SK-N-SH (cell line): ENCODE measurements at regions not wholly inside any gene's neighbourhood (a gene's known extent, or its start where the extent isn't known, plus 50 kb on each side); places are given as distances from the start of the nearest gene placed in this dataset.

Experiments
- CTCF ChIP-seq: fragments of 200-600 bp; sonication (generic); IDR thresholded peaks from 2 replicates; pipeline ENCODE4 v1.6.1; 2017; ENCODE audit warnings: antibody characterized with exemption, mild to moderate bottlenecking, moderate library complexity
- EP300 ChIP-seq, 2 experiments: IDR thresholded peaks; 2 replicates each; pipeline versions ENCODE4 v1.4.0 to v1.6.1; 2012; ENCODE audit warnings: borderline replicate concordance in 1 of 2, low read depth in 1 of 2, low read length in 1 of 2
- EZH2phosphoT487 ChIP-seq: fragments of 200-600 bp; sonication (generic); IDR thresholded peaks from 2 replicates; pipeline ENCODE4 v1.6.1; 2017; ENCODE audit warnings: low read depth, mixed run types, mild to moderate bottlenecking, antibody characterized with exemption, moderate library complexity, borderline replicate concordance
- FOXM1 ChIP-seq: IDR thresholded peaks from 2 replicates; pipeline ENCODE4 v1.4.0; 2012; ENCODE audit warnings: low read depth, mild to moderate bottlenecking
- JUND ChIP-seq: IDR thresholded peaks from 2 replicates; pipeline ENCODE4 v1.4.0; 2012
- MXI1 ChIP-seq: IDR thresholded peaks from 2 replicates; pipeline ENCODE4 v1.6.1; 2012; ENCODE audit warnings: mild to moderate bottlenecking, low read depth, low read length, improper control_type of control experiment
- NFIC ChIP-seq: IDR thresholded peaks from 2 replicates; pipeline ENCODE4 v1.4.0; 2012; ENCODE audit warnings: borderline replicate concordance
- RFX5 ChIP-seq: IDR thresholded peaks from 2 replicates; pipeline ENCODE4 v1.6.1; 2012; ENCODE audit warnings: mild to moderate bottlenecking, improper control_type of control experiment, low read length
- TAF1 ChIP-seq: IDR thresholded peaks from 2 replicates; pipeline ENCODE4 v1.6.1; 2012; ENCODE audit warnings: low read depth, mild to moderate bottlenecking, low read length, moderate library complexity, borderline replicate concordance
- TF ChIP-seq, protein P1 (sequence below): IDR thresholded peaks from 2 replicates; pipeline ENCODE4 v1.4.0; 2012; ENCODE audit warnings: low read depth
- TF ChIP-seq, protein P2 (sequence below): IDR thresholded peaks from 2 replicates; pipeline ENCODE4 v1.6.1; 2012; ENCODE audit warnings: mild to moderate bottlenecking, low read depth, low read length, moderate library complexity
- TF ChIP-seq, protein P3 (sequence below): IDR thresholded peaks from 2 replicates; pipeline ENCODE4 v1.4.0; 2012; ENCODE audit warnings: low read depth, borderline replicate concordance

DNA sequence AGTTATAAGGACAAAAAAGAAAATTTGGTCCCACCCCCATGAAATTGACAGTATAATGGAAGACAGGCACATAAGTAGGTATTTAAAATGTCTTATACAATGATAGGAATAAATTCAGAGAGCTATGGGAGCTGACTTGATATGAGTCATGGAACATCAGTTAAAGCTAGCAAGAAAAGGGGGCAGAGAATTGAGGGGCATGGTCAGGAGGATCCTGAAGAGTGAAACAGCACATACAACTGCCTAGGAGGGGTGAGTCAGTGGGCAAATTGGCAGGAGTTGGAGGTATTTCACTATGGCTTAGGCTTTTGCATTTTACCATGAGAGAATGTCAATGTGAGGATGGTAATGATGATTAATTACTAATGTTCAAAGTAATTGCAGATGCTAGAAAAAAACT lies 95.4 kb upstream of the BANK1 start:
- TF ChIP-seq CTCF (no peak), NFIC (peak; percentile 70), RFX5 (no peak), EZH2phosphoT487 (no peak), FOXM1 (no peak), MXI1 (no peak), TAF1 (no peak), JUND (peak; percentile 74), EP300 (IDR thresholded peaks at IDR 0.05; ENCODE audit: borderline replicate concordance in 1 of 2, low read depth in 1 of 2, low read length in 1 of 2) (peak in 1 of 2 experiments; percentile 61; a peak in 1 of 4 replicates)
- TF ChIP-seq, protein P1, sequence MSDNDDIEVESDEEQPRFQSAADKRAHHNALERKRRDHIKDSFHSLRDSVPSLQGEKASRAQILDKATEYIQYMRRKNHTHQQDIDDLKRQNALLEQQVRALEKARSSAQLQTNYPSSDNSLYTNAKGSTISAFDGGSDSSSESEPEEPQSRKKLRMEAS: no peak
- TF ChIP-seq, protein P2, sequence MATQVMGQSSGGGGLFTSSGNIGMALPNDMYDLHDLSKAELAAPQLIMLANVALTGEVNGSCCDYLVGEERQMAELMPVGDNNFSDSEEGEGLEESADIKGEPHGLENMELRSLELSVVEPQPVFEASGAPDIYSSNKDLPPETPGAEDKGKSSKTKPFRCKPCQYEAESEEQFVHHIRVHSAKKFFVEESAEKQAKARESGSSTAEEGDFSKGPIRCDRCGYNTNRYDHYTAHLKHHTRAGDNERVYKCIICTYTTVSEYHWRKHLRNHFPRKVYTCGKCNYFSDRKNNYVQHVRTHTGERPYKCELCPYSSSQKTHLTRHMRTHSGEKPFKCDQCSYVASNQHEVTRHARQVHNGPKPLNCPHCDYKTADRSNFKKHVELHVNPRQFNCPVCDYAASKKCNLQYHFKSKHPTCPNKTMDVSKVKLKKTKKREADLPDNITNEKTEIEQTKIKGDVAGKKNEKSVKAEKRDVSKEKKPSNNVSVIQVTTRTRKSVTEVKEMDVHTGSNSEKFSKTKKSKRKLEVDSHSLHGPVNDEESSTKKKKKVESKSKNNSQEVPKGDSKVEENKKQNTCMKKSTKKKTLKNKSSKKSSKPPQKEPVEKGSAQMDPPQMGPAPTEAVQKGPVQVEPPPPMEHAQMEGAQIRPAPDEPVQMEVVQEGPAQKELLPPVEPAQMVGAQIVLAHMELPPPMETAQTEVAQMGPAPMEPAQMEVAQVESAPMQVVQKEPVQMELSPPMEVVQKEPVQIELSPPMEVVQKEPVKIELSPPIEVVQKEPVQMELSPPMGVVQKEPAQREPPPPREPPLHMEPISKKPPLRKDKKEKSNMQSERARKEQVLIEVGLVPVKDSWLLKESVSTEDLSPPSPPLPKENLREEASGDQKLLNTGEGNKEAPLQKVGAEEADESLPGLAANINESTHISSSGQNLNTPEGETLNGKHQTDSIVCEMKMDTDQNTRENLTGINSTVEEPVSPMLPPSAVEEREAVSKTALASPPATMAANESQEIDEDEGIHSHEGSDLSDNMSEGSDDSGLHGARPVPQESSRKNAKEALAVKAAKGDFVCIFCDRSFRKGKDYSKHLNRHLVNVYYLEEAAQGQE: no peak
- TF ChIP-seq, protein P3, sequence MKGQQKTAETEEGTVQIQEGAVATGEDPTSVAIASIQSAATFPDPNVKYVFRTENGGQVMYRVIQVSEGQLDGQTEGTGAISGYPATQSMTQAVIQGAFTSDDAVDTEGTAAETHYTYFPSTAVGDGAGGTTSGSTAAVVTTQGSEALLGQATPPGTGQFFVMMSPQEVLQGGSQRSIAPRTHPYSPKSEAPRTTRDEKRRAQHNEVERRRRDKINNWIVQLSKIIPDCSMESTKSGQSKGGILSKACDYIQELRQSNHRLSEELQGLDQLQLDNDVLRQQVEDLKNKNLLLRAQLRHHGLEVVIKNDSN: no peak
